Erythroblast (primary cell): ENCODE measurements at regions not wholly inside any gene's neighbourhood (a gene's known extent, or its start where the extent isn't known, plus 50 kb on each side); places are given as distances from the start of the nearest gene placed in this dataset.
"Not testable (repeated sequence)": the region's sequence is repeated elsewhere in the genome, so short reads cannot be mapped to it uniquely, and the experiment has no call there.

Source experiments
- DNase-seq, 2 experiments: peaks; one replicate each; lab custom pipeline; 2025; lab: John Stamatoyannopoulos, UW
- GATA1 ChIP-seq: IDR thresholded peaks from 2 replicates; pipeline ENCODE4 v1.6.1; 2011; ENCODE audit warnings: low read depth, mild to moderate bottlenecking, control low read depth, low read length, moderate library complexity
- POLR2A ChIP-seq: IDR thresholded peaks from 2 replicates; pipeline ENCODE4 v1.6.1; 2011; ENCODE audit warnings: mild to moderate bottlenecking, low read length

GRCh38 chr2:167827352-167828097, 419.9 kb downstream of the STK39 start:
- DNase-seq = no peak
- TF ChIP-seq GATA1 (no peak), POLR2A (no peak)

GRCh38 chr2:167826906-167827305, 420.5 kb downstream of the STK39 start:
- no peak for TF ChIP-seq GATA1
- no peak for TF ChIP-seq POLR2A
- DNase-seq = no peak

DNA sequence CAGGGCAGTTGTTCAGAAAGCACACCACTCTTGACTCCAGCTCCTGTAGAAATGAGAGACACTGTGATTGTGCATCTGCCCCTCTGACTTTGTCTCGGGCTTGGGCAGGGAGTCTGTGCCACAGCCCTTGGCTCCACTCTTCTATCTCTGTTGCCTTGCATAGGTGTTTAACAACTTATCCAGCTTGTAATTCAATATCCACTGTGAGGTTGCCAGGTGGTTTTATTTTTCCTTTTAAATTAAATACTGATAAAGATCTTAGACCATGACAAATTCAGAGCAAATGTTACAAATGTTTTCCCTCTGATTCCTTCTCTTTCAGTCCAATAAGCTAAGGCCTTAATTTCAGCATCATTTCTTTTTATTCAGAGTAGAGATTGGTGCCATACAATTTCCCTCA, 421.7 kb downstream of the STK39 start:
- TF ChIP-seq POLR2A (no peak), GATA1 (no peak)

GRCh38 chr2:167822690-167823465, 424.5 kb downstream of the STK39 start:
- TF ChIP-seq POLR2A (no peak), GATA1 (no peak)
- DNase-seq = no peak

More for the DNA sequence above, 421.7 kb downstream of the STK39 start:
- no peak for DNase-seq

DNA sequence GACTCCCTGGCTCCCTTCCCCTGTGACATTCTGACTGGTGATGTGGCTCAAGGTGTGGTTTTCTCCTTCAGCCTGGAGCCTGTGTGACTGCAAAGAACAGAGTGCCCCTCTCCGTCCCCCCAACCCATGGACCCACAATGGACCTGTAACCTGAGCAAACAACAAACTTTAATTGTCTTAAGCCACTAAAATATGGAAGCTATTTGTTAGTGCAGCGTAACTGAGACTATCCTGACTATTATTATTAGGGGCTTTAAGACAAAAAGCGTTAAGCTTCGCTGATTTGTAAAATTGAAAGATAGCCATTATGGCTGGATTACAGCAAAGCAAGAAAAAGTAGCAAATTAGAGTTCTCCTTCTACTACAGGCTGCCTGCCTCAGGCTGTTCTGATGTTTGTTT, 426.9 kb downstream of the STK39 start:
- TF ChIP-seq GATA1 (no peak), POLR2A (no peak)
- DNase-seq = no peak

GRCh38 chr2:167818521-167818920, 428.9 kb downstream of the STK39 start:
- TF ChIP-seq GATA1 = no peak
- TF ChIP-seq POLR2A = no peak

GRCh38 chr2:167817908-167818307, 429.5 kb downstream of the STK39 start:
- no peak for DNase-seq
- no peak for TF ChIP-seq POLR2A
- TF ChIP-seq GATA1 = no peak

More at GRCh38 chr2:167818521-167818920, 428.9 kb downstream of the STK39 start:
- DNase-seq = no peak

DNA sequence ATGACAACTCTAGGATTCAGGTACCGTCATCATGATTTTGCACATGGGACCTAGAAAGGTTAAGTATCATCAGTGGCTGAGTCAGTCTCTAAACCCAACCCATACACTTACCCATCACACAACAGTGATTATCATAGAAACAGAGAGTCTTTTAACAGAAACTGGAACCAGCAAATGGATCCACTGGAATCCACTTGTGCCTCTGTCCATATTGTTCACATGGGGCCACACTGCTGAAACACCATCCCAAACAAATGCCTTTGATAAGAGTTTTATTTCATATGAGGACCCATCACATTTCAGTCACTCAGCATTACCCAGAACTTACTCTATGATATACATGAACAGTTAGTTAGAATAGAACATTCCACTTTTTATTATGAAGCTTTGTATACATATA, 430.0 kb downstream of the STK39 start:
- no peak for DNase-seq
- no peak for TF ChIP-seq GATA1
- TF ChIP-seq POLR2A = no peak

- no peak for DNase-seq
- TF ChIP-seq POLR2A (no peak), GATA1 (no peak)
These were observed 430.5 kb downstream of the STK39 start for GRCh38 chr2:167816874-167817290.

GRCh38 chr2:167814881-167815718, 432.3 kb downstream of the STK39 start:
- no peak for DNase-seq
- no peak for TF ChIP-seq POLR2A
- TF ChIP-seq GATA1 = no peak

DNA sequence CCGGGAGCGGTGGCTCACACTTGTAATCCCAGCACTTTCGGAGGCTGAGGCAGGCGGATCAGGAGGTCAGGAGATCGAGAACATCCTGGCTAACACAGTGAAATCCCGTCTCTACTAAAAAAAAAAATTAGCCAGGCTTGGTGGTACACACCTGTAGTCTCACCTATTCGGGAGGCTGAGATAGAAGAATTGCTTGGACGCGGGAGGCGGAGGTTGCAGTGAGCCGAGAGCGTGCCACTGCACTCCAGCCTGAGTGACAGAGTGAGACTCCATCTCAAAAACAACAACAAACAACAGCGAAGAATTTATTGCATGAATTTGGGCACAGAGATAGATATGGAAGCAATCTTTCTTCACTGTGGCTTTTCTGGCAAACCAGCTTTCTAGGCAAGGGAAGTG, 432.9 kb downstream of the STK39 start:
- DNase-seq = not testable (repeated sequence)

DNA sequence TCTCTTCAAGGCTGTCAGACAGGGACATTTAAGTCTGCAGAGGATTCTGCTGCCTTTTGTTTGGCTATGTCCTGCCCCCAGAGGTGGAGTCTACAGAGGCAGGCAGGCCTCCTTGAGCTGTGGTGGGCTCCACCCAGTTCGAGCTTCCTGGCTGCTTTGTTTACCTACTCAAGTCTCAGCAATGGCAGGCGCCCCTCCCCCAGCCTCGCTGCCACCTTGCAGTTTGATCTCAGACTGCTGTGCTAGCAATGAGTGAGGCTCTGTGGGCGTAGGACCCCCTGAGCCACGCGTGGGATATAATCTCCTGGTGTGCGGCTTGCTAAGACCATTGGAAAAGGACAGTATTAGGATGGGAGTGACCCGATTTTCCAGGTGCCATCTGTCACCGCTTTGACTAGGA, 437.6 kb downstream of the STK39 start:
- not testable (repeated sequence) for DNase-seq

DNA sequence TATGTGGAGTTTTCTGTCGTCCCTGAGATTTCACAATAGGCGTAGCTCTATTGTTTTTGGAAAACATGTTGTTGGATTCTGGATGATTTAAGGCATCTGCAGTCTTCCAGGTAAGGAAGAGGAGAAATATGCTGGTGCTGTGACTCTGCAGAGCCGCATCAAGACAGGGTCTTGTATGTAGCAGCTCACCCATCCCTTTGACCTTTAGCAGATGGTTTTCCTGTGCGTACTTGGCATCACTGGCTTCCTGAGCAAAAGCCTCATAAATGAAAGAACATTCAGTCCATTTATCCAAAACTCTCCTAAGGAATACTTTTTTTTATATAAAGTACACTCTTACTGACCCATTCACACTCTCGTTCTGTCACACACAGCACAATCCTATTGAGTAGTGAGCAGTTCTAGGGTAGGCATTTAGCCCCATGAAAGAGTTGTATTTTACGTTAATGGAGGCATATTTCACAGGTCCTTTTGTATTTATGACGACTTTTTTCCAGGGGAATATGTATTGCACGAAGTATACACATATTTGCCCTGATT, 443.9 kb downstream of the STK39 start:
- no peak for DNase-seq
- TF ChIP-seq POLR2A (no peak), GATA1 (no peak)
